ENCODE measurements at regions not wholly inside any gene's neighbourhood (a gene's known extent, or its start where the extent isn't known, plus 50 kb on each side); places are given as distances from the start of the nearest gene placed in this dataset.

- no peaks in the 10 kb centered on the region for H3K36me3 ChIP-seq
- H3K4me3 ChIP-seq: no peak overlapping the region
- no peaks in the 10 kb centered on the region for H3K4me1 ChIP-seq
- DNase-seq: no peak
- no peaks in the 10 kb centered on the region for H3K27me3 ChIP-seq (replicated peaks in 1 of 7)
- H3K27ac ChIP-seq: no peak overlapping the region
- peaks cover 0 to 17% (median 2%) of the 10 kb centered on the region in 8 donors for H3K9me3 ChIP-seq
- intact Hi-C loops (cut with DNase I; ENCODE audit: low total_unique reads): no loop called here
- TF ChIP-seq CTCF (IDR thresholded peaks at IDR 0.05 in 8 of 11, conservative IDR thresholded peaks at IDR 0.05 in 3 of 11) (no peak), POLR2A (IDR thresholded peaks at IDR 0.05) (no peak), POLR2AphosphoS5 (IDR thresholded peaks at IDR 0.05) (no peak)
Measured at GRCh38 chr2:125371867-125372266, 1284.1 kb upstream of the GYPC start.

- peaks cover 0 to 17% (median 2%) of the 10 kb centered on the region in 8 donors for H3K9me3 ChIP-seq
- no peak for DNase-seq
- no peak overlapping the region for H3K27ac ChIP-seq
- TF ChIP-seq CTCF (IDR thresholded peaks at IDR 0.05 in 8 of 11, conservative IDR thresholded peaks at IDR 0.05 in 3 of 11): no peak
- no peak for TF ChIP-seq POLR2A (IDR thresholded peaks at IDR 0.05)
- no peak for TF ChIP-seq POLR2AphosphoS5 (IDR thresholded peaks at IDR 0.05)
- H3K27me3 ChIP-seq (replicated peaks in 1 of 7): no peaks in the 10 kb centered on the region
- intact Hi-C loops (cut with DNase I; ENCODE audit: low total_unique reads): no loop called here
- no peaks in the 10 kb centered on the region for H3K4me1 ChIP-seq
- no peak overlapping the region for H3K4me3 ChIP-seq
- WGBS, 5 donors: 54 to 79% (median 63%) methylated on average over 1 of the region's 1 CpG
- no peaks in the 10 kb centered on the region for H3K36me3 ChIP-seq
Measured at GRCh38 chr2:125373293-125373692, 1282.7 kb upstream of the GYPC start.

- H3K4me1 ChIP-seq: no peaks in the 10 kb centered on the region
- WGBS, 5 donors: 73 to 85% (median 83%) methylated on average over 7 of the region's 7 CpGs
- H3K9me3 ChIP-seq: peaks cover 0 to 41% (median 13%) of the 10 kb centered on the region in 8 donors
- H3K4me3 ChIP-seq: no peak overlapping the region
- intact Hi-C loops (cut with DNase I; ENCODE audit: low total_unique reads): no loop called here
- no peaks in the 10 kb centered on the region for H3K27me3 ChIP-seq (replicated peaks in 1 of 7)
- no peak for DNase-seq
- no peaks in the 10 kb centered on the region for H3K36me3 ChIP-seq
- no peak overlapping the region for H3K27ac ChIP-seq
- TF ChIP-seq CTCF (IDR thresholded peaks at IDR 0.05 in 8 of 11, conservative IDR thresholded peaks at IDR 0.05 in 3 of 11) (no peak), POLR2A (IDR thresholded peaks at IDR 0.05) (no peak), POLR2AphosphoS5 (IDR thresholded peaks at IDR 0.05) (no peak)
Measured at GRCh38 chr2:125386074-125386473, 1269.9 kb upstream of the GYPC start.

GRCh38 chr2:125397535-125398251, 1258.3 kb upstream of the GYPC start:
- no peaks in the 10 kb centered on the region for H3K36me3 ChIP-seq
- no peaks in the 10 kb centered on the region for H3K4me1 ChIP-seq
- intact Hi-C loops (cut with DNase I; ENCODE audit: low total_unique reads): no loop called here
- H3K4me3 ChIP-seq: no peak overlapping the region
- DNase-seq: no peak
- 71 to 95% (median 88%) methylated on average over 4 of the region's 4 CpGs for WGBS, 5 donors
- H3K9me3 ChIP-seq: peaks cover 0 to 9% (median 0%) of the 10 kb centered on the region in 8 donors
- no peaks in the 10 kb centered on the region for H3K27me3 ChIP-seq (replicated peaks in 1 of 7)
- TF ChIP-seq POLR2A (IDR thresholded peaks at IDR 0.05): no peak
- no peak for TF ChIP-seq CTCF (IDR thresholded peaks at IDR 0.05 in 8 of 11, conservative IDR thresholded peaks at IDR 0.05 in 3 of 11)
- no peak for TF ChIP-seq POLR2AphosphoS5 (IDR thresholded peaks at IDR 0.05)
- H3K27ac ChIP-seq: no peak overlapping the region

Data from spleen (tissue), 11 donors.